Left forelimb (tissue), 1 donor: ENCODE measurements at regions not wholly inside any gene's neighbourhood (a gene's known extent, or its start where the extent isn't known, plus 50 kb on each side); places are given as distances from the start of the nearest gene placed in this dataset.

Source experiments
- DNase-seq: peaks from one replicate; pipeline ENCODE4 v3.0.0-alpha.2; 2018; ENCODE audit warnings: low spot score

DNA sequence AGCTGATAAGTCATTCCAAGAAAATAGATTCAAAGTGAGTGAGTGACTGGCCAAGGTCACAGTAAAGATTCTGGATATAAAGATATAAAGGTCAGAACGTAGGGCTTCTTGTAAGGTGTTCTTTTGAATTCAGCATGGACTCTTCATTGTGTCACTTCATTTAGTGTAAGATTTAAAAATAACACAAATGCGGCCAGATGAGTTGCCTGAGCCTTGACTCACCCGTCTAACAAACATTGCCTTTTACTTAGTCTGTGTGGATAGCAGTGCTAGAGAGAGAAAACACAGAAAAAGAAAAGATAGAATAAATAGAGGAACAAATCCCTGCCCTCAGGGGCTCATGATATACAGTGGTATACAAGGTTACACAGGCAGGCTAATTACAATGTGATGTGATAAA, 223.4 kb downstream of the PLPP3 start:
- no peak for DNase-seq

DNA sequence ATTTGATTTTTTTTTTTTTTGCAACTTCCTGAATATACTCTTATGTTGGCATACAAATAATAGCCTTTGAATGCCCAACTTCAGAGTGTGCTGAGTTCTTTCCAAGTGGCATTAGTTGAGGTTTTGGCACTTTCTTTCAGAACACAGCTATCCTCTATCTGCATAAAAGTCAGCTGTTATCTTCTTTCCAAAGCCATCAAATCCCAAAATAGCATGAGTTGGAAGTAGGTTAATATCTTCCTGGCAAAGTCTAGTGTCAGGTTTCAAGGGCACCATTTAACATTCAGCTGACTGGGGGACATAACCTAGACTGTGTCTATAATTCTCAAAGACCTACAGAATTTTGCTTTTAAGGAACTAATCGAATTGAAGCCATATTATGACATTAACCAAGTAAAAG, 223.9 kb downstream of the PLPP3 start:
- no peak for DNase-seq

- DNase-seq, result no peak
Measured at GRCh38 chr1:56345831-56346230, 233.5 kb downstream of the PLPP3 start.

GRCh38 chr1:56340977-56341376, 238.4 kb downstream of the PLPP3 start:
- DNase-seq, result no peak

- DNase-seq, result no peak
Measured at GRCh38 chr1:56339786-56340465, 239.4 kb downstream of the PLPP3 start.

DNA sequence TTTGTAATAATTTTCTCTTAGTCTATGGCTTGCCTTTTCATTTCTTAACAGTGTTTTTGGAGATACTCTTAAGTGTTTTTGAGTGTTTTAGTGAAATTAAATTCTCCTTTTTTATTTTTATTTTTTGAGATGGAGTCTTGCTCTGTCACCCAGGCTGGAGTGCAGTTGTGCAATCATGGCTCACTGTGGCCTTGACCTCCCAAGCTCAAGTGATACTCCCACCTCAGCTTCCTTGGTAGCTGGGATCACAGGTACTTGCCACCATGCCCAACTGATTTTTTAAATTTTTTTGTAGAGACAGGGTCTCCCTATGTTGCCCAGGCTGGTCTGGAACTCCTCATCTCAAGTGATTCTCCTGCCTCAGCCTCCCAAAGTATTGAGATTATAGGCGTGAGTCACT, 240.3 kb downstream of the PLPP3 start:
- no peak for DNase-seq

- no peak for DNase-seq
Measured at GRCh38 chr1:56336982-56337381, 242.4 kb downstream of the PLPP3 start.

DNA sequence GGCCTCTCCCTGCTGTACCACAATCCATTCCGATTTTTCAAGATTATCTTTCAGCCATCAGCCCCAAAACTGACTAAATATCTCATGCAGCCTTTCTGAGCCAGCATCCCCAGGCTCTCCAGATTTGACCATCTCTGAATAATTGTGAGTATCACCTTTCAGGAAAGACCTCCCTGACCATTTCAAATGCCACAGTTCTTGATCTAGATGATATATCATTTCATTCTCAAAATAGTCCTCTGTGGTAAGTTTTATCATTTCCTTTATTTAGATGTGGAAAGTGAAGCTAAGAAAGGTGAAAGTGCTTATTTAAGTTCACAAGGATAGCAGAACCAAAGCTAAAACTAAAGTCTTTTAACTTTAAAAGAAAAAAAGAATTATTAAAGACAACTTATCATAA, 244.0 kb downstream of the PLPP3 start:
- no peak for DNase-seq

DNA sequence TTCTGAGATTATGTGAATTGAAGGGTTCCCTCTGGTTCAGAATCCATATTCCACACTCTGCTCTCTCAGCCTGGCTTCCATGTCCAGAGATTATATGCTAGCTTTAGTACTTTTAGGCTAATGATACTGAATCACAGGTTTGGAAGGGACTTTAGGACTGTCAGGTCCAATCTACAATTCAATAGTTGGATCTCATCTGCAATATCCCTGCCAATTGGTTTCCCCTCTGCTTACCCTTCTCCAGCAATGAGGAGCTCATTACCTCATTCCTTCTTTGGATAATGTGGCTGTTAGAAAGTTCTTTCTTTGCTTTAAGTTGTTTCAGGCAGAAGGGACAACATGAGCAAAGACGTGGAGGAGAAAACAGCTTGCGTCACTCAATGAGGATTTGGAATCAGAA, 245.3 kb downstream of the PLPP3 start:
- no peak for DNase-seq

GRCh38 chr1:56333461-56333860, 245.9 kb downstream of the PLPP3 start:
- DNase-seq, result no peak

- DNase-seq, result no peak
Measured at GRCh38 chr1:56331892-56332567, 247.3 kb downstream of the PLPP3 start.

- DNase-seq, result no peak
Measured at GRCh38 chr1:56331207-56331891, 248.0 kb downstream of the PLPP3 start.

GRCh38 chr1:56330391-56331026, 248.9 kb downstream of the PLPP3 start:
- DNase-seq, result no peak

GRCh38 chr1:56329970-56330369, 249.4 kb downstream of the PLPP3 start:
- DNase-seq, result no peak

GRCh38 chr1:56327195-56327594, 252.2 kb downstream of the PLPP3 start:
- DNase-seq, result no peak

DNA sequence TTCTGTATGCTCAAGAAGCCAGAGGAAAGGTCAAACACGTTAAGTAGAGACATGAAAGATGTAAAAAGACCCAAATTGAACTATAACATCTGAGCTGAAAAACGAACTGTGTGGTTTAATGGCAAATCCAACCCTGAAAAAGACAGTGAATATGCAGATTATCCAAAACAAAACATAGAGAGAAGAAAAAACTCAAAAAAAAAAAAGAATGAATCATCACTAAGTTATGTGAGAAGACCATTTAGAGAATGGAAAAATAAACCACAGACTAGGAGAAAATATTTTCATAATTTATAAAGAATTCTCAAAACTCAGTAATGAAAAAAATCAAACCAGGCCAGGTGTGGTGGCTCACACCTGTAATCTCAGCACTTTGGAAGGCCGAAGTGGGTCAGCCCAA, 253.3 kb downstream of the PLPP3 start:
- DNase-seq, result no peak

DNA sequence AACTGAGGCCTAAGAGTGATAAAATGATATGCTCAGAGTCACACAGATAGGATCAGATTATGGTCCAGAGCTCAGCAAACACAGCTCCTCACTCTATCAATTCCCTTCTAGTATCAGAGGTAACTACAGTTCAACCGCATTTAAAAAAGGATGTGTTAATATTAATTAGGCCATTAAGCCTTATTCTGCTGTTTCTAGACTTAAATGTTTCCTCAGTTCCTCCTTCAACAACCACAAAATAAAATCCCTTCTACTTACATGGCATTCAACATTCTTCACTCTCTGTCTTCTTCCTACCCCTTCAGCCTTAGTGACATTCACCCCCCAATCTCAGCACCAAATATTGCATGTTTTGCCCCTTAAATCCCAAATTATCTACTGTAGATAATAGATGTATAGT, 254.9 kb downstream of the PLPP3 start:
- no peak for DNase-seq

DNA sequence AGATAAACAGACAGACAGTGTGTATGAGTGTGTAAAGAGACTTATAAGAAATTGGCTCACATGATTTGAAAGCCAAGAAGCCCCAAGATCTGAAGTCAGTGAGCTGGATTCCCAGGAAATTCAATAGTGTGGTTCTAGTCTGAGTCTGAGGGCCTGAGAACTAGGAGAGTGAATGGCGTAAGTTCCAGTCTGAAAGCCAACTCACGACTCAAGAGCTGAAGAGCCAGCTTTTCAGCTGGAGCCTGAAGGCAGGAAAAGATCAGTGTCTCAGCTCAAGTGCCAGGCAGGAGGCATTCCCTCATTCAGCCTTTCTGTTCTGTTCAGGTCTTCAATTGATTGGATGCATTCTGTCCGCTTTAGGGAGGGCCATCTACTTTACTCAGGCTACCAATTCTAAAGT, 257.2 kb downstream of the PLPP3 start:
- no peak for DNase-seq

DNA sequence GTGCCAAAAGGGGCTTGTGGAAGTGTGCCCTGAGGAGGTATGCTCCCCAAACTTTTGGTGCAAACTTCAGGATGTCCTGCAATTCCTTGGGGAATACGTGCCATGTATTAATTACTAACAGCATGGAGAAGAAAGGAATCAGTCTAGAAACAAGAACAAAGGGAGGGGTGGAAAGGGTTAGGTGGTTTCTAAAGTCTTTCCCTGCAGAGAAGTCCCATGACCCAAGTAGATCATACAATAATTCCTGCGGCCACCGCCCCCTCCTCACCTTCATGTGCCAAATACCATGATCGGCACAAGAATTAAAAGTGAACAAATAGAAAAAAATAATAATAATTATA, 258.2 kb downstream of the PLPP3 start:
- no peak for DNase-seq

DNA sequence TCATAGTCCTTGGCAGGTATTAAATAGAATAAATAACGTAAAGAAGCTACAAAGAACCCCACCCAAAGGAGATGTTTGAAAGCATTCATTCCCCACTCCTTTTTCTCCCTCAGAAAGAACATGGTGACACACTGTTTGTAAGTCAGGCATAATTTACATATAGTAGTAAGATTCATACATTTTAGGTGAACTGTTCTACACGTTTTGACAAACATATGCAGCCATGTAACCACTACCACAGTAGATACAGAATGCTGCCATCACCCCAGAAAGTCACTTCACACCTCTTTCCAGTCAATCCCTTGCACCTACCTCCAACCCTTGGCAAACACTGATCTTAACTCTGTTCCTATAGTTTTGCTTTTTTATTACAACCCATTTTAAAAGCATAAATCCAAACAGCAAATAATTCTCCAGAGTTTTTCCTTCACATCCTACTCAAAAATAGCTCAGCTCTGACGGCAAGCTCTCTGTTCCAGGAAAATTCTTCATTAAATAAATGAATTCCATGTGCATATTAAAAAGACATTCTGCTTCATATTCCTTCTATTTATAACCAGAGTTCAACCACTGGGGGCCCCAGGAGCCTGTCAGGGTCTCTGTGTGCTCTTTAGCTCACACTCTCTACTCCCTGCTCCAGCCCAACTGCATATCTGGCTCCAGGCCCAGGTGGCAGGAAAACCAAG, 258.8 kb downstream of the PLPP3 start:
- peak; percentile 76 for DNase-seq

- DNase-seq, result no peak
Measured at GRCh38 chr1:56317722-56318121, 261.6 kb downstream of the PLPP3 start.

- DNase-seq, result no peak
Measured at GRCh38 chr1:56315293-56315942, 263.9 kb downstream of the PLPP3 start.
